GM12891 (cell line): ENCODE measurements at regions not wholly inside any gene's neighbourhood (a gene's known extent, or its start where the extent isn't known, plus 50 kb on each side); places are given as distances from the start of the nearest gene placed in this dataset.

ENCODE experiments used
- DNase-seq: peaks from one replicate; pipeline ENCODE4 v3.0.0; 2011; ENCODE audit warnings: low spot score; ENCODE audit not compliant: insufficient read length
- FAIRE-seq: peaks from 2 replicates; lab custom pipeline; 2011; peaks lifted over from hg19 to GRCh38; lab: Jason Lieb, UNC
- PAX5 ChIP-seq: IDR thresholded peaks from 2 replicates; pipeline ENCODE4 v1.6.1; 2011; ENCODE audit warnings: low read length, moderate library complexity, mild to moderate bottlenecking; ENCODE audit not compliant: insufficient read depth, severe bottlenecking
- POLR2A ChIP-seq: IDR thresholded peaks from 2 replicates; pipeline ENCODE4 v1.6.1; 2011; ENCODE audit warnings: low read depth, low read length, control low read depth
- POLR2AphosphoS5 ChIP-seq: IDR thresholded peaks from 2 replicates; pipeline ENCODE4 v1.6.1; 2011; ENCODE audit warnings: low read depth, low read length, control low read depth
- POU2F2 ChIP-seq: IDR thresholded peaks from 2 replicates; pipeline ENCODE4 v1.6.1; 2011; ENCODE audit warnings: low read depth, mild to moderate bottlenecking, control low read depth, low read length, moderate library complexity
- SPI1 ChIP-seq: IDR thresholded peaks from 2 replicates; pipeline ENCODE4 v1.6.1; 2011; ENCODE audit warnings: low read depth, low read length, control low read depth
- TAF1 ChIP-seq: IDR thresholded peaks from 2 replicates; pipeline ENCODE4 v1.6.1; 2011; ENCODE audit warnings: low read depth, low read length, control low read depth

- TF ChIP-seq TAF1, result no peak
- TF ChIP-seq POLR2A, result no peak
- TF ChIP-seq SPI1, result no peak
- TF ChIP-seq PAX5, result no peak
- TF ChIP-seq POU2F2, result no peak
- TF ChIP-seq POLR2AphosphoS5, result no peak
- no peak for FAIRE-seq
- no peak for DNase-seq
Observed at GRCh38 chr11:70744396-70745185, 346.3 kb downstream of the CTTN start.

- TF ChIP-seq PAX5, result no peak
- no peak for TF ChIP-seq POLR2A
- no peak for TF ChIP-seq TAF1
- TF ChIP-seq SPI1, result no peak
- TF ChIP-seq POLR2AphosphoS5, result no peak
- no peak for TF ChIP-seq POU2F2
- no peak for FAIRE-seq
Observed at GRCh38 chr11:70745451-70745850, 347.1 kb downstream of the CTTN start.

GRCh38 chr11:70745941-70746340, 347.6 kb downstream of the CTTN start:
- no peak for DNase-seq
- no peak for FAIRE-seq
- no peak for TF ChIP-seq PAX5
- no peak for TF ChIP-seq TAF1
- TF ChIP-seq SPI1, result no peak
- TF ChIP-seq POLR2AphosphoS5, result no peak
- TF ChIP-seq POU2F2, result no peak
- TF ChIP-seq POLR2A, result no peak

More at GRCh38 chr11:70745451-70745850, 347.1 kb downstream of the CTTN start:
- DNase-seq, result no peak

GRCh38 chr11:70746351-70746750, 348.0 kb downstream of the CTTN start:
- FAIRE-seq, result no peak
- no peak for TF ChIP-seq TAF1
- TF ChIP-seq POU2F2, result no peak
- no peak for TF ChIP-seq PAX5
- TF ChIP-seq SPI1, result no peak
- no peak for TF ChIP-seq POLR2A
- no peak for TF ChIP-seq POLR2AphosphoS5
- no peak for DNase-seq

GRCh38 chr11:70747285-70747684, 349.0 kb downstream of the CTTN start:
- FAIRE-seq (no peak), DNase-seq (no peak)
- TF ChIP-seq PAX5, result no peak
- no peak for TF ChIP-seq POLR2A
- TF ChIP-seq POLR2AphosphoS5, result no peak
- no peak for TF ChIP-seq TAF1
- no peak for TF ChIP-seq POU2F2
- TF ChIP-seq SPI1, result no peak

GRCh38 chr11:70747921-70748320, 349.6 kb downstream of the CTTN start:
- FAIRE-seq, result no peak
- no peak for TF ChIP-seq SPI1
- TF ChIP-seq TAF1, result no peak
- TF ChIP-seq POLR2AphosphoS5, result no peak
- TF ChIP-seq POU2F2, result no peak
- TF ChIP-seq PAX5, result no peak
- no peak for TF ChIP-seq POLR2A
- DNase-seq, result no peak

- TF ChIP-seq POU2F2, result no peak
- TF ChIP-seq PAX5, result no peak
- TF ChIP-seq POLR2AphosphoS5, result no peak
- no peak for TF ChIP-seq POLR2A
- TF ChIP-seq SPI1, result no peak
- TF ChIP-seq TAF1, result no peak
- DNase-seq (no peak), FAIRE-seq (no peak)
Observed at GRCh38 chr11:70751142-70751734, 352.9 kb downstream of the CTTN start.

- TF ChIP-seq POU2F2 (no peak), TAF1 (no peak), PAX5 (no peak), POLR2A (no peak), POLR2AphosphoS5 (no peak), SPI1 (no peak)
- DNase-seq (peak; percentile 95), FAIRE-seq (peak; percentile 50)
Observed at GRCh38 chr11:70755410-70756158, 357.3 kb downstream of the CTTN start.

- no peak for FAIRE-seq
- no peak for DNase-seq
- no peak for TF ChIP-seq TAF1
Observed at GRCh38 chr11:70756341-70756740, 358.0 kb downstream of the CTTN start.
